NT2/D1 (cell line): ENCODE measurements at regions not wholly inside any gene's neighbourhood (a gene's known extent, or its start where the extent isn't known, plus 50 kb on each side); places are given as distances from the start of the nearest gene placed in this dataset.

Experiments used
- YY1 ChIP-seq: IDR thresholded peaks from 2 replicates; pipeline ENCODE4 v1.6.1; 2011; ENCODE audit not compliant: insufficient read length, insufficient read depth
- ZNF274 ChIP-seq: IDR thresholded peaks from 2 replicates; pipeline ENCODE4 v1.6.1; 2011; ENCODE audit warnings: mild to moderate bottlenecking, low read depth, low read length

GRCh38 chr22:44406341-44407170 is 91.5 kb downstream of the RTL6 start:
- no peak for TF ChIP-seq YY1
- no peak for TF ChIP-seq ZNF274
